ENCODE measurements at regions not wholly inside any gene's neighbourhood (a gene's known extent, or its start where the extent isn't known, plus 50 kb on each side); places are given as distances from the start of the nearest gene placed in this dataset.

DNA sequence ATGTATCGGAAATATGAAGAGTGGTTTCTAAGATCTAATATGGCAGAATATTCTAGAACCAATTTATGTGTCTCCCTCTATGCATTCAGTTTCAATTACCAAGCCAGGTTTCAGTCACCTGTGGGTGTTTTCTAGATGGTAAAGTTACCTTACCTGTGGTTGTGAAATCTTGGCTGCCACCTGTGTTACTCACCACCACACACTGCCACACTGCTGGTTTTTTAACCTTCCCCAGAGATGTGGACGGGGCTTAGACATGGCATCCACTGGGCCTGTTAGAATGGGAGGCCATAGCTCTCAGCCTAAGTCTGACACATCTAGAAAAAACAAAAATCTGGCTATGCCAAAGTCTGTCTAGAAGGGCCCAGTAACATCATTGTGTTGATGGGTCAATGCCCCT, 896.5 kb upstream of the PABPC4L start:
- TF ChIP-seq, protein P1, sequence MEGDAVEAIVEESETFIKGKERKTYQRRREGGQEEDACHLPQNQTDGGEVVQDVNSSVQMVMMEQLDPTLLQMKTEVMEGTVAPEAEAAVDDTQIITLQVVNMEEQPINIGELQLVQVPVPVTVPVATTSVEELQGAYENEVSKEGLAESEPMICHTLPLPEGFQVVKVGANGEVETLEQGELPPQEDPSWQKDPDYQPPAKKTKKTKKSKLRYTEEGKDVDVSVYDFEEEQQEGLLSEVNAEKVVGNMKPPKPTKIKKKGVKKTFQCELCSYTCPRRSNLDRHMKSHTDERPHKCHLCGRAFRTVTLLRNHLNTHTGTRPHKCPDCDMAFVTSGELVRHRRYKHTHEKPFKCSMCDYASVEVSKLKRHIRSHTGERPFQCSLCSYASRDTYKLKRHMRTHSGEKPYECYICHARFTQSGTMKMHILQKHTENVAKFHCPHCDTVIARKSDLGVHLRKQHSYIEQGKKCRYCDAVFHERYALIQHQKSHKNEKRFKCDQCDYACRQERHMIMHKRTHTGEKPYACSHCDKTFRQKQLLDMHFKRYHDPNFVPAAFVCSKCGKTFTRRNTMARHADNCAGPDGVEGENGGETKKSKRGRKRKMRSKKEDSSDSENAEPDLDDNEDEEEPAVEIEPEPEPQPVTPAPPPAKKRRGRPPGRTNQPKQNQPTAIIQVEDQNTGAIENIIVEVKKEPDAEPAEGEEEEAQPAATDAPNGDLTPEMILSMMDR (IDR thresholded peaks at IDR 0.05; ENCODE audit: extremely low read depth in 1 of 2, insufficient read depth in 1 of 2, low read depth in 1 of 2, low read length in 2 of 2): no peak
- TF ChIP-seq POLR2AphosphoS5 (IDR thresholded peaks at IDR 0.05; ENCODE audit: insufficient read depth, low read depth, low read length): no peak
- TF ChIP-seq MYC (IDR thresholded peaks at IDR 0.05; ENCODE audit: low read depth, low read length): no peak
- no peak for TF ChIP-seq POLR2A (IDR thresholded peaks at IDR 0.05; ENCODE audit: low read depth, low read length)
